HG02588 (cell line): ENCODE measurements at regions not wholly inside any gene's neighbourhood (a gene's known extent, or its start where the extent isn't known, plus 50 kb on each side); places are given as distances from the start of the nearest gene placed in this dataset.

Experiments
- ATAC-seq: cut with Tn5 transposase; IDR thresholded peaks from one replicate; pipeline ENCODE4 v1.9.1; 2021; ENCODE audit warnings: mild to moderate bottlenecking, moderate library complexity; ENCODE audit not compliant: unreplicated experiment

- ATAC-seq, result no peak
These were observed 217.0 kb downstream of the OSR1 start for GRCh38 chr2:19141234-19142004.

GRCh38 chr2:19140463-19141208 is 217.8 kb downstream of the OSR1 start:
- ATAC-seq, result no peak

DNA sequence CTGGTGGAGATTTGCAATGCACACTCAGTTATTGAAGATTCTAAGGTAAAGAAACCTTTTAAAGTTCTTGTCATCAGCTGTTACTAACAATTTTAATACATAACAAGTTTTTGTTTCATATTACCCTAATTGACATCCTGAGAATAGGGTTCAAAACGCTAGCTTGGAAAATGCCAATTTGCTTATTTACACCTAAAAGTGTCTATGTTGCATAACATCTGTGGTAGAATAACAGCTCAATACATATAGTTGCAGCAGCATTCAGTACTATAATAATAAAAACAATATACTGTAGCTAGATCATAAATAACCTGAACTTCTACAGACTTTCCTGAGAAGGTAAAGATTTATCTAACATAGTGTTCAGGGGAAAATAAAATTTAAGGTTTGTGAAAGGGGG is 219.0 kb downstream of the OSR1 start:
- no peak for ATAC-seq

DNA sequence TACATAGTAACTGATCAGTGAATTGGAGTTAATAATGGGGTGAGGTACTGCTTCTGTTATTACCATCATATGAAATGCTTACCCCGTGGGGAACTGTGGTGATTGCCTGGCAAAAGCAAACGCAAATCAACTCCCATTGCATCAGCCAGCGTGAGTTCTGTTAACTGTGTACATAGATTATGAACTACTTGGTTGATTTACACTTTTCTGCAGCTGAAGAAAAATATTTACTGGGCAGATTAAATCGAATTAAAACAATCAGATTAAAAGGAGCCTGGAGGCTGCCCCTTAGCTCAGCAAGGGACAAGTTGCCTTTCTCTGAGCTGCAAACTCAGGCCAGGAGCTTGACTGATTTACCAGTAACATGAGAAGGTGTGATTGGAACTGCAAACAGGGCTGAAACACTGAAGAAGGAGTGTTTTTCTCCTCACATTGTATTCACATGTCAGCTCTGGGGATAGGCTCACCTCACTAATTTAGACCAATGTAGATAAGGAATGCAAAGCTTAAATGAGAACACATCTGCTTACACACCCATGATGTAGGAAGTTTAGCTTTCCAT is 220.1 kb downstream of the OSR1 start:
- no peak for ATAC-seq

DNA sequence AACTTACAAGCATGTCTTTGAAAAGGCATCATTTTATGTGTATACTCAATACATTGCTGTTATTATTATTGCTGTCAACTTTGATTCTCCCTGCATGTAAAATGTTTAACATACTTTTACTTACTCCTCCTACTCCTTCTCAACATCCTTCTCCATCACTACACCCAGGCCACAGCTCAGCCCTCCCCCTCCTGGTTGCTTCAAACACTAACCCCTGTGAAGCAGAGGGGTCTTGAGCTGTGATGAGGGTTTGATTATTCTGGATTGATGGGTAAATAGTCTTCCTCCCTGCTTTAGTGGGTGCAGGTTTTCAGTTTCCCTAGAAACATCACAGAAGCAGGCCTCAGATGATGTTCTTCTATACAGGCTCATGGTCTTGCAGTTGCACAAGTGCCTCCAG is 221.0 kb downstream of the OSR1 start:
- ATAC-seq, result no peak

DNA sequence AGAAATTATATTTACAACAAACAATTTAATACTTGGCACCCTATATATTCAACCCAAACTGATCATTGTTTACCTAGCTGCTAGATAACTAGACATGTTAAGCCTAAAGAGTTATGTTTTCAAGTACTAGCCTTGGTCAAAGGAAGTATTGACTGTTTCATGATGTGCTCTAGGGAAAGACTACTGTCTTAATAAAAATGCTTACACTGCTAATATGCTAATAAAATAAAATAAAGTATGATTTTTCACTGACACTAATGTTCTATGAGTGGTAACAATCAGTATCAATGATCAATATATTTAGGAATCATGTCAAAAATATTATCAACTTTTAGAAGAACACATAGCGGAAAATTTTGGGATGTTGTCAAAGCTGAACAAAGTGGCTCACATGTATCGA is 225.5 kb downstream of the OSR1 start:
- ATAC-seq, result no peak

- no peak for ATAC-seq
These were observed 226.6 kb downstream of the OSR1 start for GRCh38 chr2:19131871-19132270.

- ATAC-seq, result no peak
These were observed 230.3 kb downstream of the OSR1 start for GRCh38 chr2:19128148-19128547.

GRCh38 chr2:19127616-19128015 is 230.8 kb downstream of the OSR1 start:
- ATAC-seq, result no peak

DNA sequence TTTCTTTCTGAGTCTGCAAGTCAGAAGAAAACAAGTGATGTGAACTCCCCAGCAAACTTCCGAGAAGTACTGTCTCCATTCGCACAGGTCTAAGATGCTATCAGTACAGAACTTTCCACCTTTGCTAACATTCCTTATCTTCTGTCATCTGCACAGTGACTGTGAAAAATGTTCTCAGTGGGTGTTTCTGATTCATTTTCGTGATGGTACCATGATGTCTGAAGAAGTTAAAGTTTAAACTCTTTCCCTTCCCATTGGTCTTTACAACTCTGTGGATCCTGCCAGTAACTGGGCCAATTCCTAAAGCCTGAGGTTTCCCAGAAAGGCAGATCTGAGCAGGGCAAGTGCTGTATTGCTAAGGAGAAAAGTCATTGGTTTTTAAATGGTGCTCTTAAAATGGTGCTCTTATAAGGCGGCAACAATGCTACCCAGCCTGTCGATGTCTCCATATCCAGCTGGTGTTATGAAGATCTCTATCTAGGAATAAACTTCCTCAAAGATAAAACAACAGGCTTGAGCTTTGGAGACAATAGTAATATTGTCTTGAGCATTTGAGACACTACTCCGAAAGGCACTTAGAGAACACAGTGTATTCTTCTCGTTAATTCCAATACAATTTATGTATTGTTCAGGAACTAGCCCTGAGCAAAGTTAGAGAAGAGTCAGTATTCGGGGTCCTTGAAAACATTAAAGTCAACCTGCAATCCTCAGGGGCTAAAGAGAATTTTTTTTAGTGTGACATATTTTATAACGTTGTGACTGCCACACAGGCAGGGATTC is 232.3 kb downstream of the OSR1 start:
- no peak for ATAC-seq

- no peak for ATAC-seq
These were observed 234.3 kb downstream of the OSR1 start for GRCh38 chr2:19124135-19124534.

GRCh38 chr2:19123556-19123955 is 234.9 kb downstream of the OSR1 start:
- no peak for ATAC-seq

GRCh38 chr2:19122220-19122619 is 236.2 kb downstream of the OSR1 start:
- ATAC-seq, result no peak

GRCh38 chr2:19120941-19121750 is 237.3 kb downstream of the OSR1 start:
- ATAC-seq, result no peak

DNA sequence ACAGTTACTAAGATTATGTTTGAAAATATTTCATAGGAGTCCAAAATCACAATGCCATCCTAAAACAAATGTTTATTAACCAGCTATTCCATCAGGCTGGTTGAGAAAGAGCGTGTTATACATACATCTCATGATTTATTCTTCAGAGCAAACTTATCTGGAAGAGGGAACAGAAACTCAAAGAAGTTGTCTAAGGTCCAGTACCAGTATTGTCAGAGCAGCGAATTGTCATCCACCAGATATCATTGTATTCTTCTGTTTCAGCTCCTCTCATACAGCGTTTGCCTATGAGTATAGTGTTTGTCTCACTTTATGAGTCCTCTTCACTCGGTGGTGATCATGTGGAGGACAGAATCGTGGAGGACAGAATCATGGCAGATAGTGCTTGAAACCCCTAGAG is 238.2 kb downstream of the OSR1 start:
- no peak for ATAC-seq

GRCh38 chr2:19119326-19120001 is 239.0 kb downstream of the OSR1 start:
- ATAC-seq, result no peak

DNA sequence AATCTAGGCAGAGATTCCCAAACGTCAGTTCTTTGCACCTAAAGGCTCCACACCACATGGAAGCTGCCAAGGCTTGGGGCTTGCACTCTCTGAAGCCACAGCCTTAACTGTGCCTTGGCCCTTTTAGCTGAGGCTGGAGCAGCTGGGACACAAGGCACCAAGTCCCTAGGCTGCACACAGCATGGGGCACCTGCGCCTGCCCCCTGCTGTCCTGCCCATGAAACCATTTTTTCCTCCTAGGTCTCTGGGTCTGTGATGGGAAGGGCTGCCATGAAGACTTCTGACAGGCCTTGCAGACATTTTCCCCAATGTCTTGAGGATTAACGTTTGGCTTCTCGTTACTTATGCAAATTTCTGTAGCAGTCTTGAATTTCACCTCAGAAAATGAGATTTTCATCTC is 241.5 kb downstream of the OSR1 start:
- ATAC-seq, result no peak

DNA sequence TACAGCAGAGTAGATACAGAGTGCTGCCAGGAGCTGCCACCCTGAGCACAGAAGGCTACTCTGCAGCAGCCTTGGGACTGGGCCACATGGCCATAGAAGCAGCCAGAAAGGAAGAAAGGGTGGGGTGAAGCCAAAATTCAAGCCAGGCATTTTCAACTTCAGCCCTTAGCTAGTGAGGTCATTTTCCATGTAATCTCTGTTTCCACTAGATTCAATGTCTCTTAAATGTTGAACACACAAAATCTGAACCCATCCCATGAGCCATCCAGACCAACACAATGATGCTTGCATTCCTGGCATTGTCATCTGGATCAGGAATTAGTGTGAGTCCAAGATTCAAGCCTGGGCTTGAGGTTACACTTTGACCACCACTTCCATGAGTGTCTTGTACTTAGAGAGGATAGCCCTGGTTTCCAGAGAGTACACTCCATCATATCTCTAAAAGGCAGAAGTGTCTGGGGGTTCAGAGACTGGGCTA is 243.6 kb downstream of the OSR1 start:
- no peak for ATAC-seq

DNA sequence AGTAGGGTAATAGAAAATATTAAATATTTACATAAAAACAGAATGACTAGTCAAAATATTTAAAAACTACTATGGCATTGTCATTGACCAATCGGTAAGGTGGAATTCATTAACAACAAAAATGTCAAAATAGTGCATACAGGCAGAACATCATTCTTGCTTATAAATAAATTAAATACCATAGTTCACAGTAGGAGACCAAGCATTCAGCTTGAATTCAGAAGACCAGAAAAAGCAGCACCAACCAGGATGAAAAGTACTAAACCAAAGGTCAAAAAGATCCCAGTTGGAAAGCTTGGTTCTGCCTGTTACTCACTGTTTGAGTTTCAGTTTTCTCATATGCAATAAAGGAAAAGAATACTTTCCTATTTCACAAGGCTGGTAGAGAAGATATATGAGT is 244.3 kb downstream of the OSR1 start:
- ATAC-seq, result no peak

DNA sequence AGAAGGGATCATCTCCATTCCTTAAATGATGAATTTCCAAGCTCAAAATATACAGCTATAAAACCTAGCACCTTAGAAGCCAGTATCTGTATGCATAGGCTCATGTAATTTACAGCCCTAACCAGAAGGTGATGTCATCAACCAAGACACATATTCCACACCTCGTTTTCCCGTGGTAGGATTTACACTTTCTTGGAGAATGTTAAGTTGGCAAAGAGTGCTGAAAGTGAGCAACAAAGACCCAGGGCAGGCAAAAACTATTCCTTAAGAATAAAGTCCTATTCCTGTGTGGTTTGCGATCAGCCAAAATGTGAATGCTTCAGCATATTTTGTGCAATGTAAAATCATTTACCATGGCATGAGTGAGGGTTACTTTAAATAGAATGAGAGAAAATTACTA is 247.1 kb downstream of the OSR1 start:
- ATAC-seq, result no peak
